Activated T-cell treated with anti-CD3 and anti-CD28 coated beads, Interleukin-2, amount 50 U/mL, for 4 hours (primary cell): ENCODE measurements at regions not wholly inside any gene's neighbourhood (a gene's known extent, or its start where the extent isn't known, plus 50 kb on each side); places are given as distances from the start of the nearest gene placed in this dataset.

Source experiments
- ATAC-seq, 2 donors: fragments of 200-7000 bp; cut with Tn5 transposase; one replicate each; pipeline ENCODE4 v1.10.0; 2021
- DNase-seq: peaks from one replicate; pipeline ENCODE4 v3.0.0-alpha.2; 2020
- H3K27me3 Mint-ChIP-seq: one replicate; pipeline ENCODE4 v1.8.0; 2021; ENCODE audit warnings: low read depth, mixed read lengths
- H3K36me3 Mint-ChIP-seq: one replicate; pipeline ENCODE4 v1.8.0; 2022; ENCODE audit warnings: mixed read lengths; ENCODE audit not compliant: insufficient read depth
- H3K4me1 Mint-ChIP-seq: one replicate; pipeline ENCODE4 v1.8.0; 2021; ENCODE audit warnings: low read depth, mixed read lengths
- H3K4me3 Mint-ChIP-seq: one replicate; pipeline ENCODE4 v1.8.0; 2021; ENCODE audit warnings: mild to moderate bottlenecking, moderate library complexity, mixed read lengths
- H3K9me3 Mint-ChIP-seq: one replicate; pipeline ENCODE4 v1.8.0; 2021; ENCODE audit warnings: mixed read lengths

GRCh38 chr10:57018452-57018851 lies 657.4 kb upstream of the ZWINT start:
- Mint-ChIP-seq H3K4me1 (no peaks in the 10 kb centered on the region), H3K9me3 (peaks cover 2% of the 10 kb centered on the region), H3K27me3 (no peaks in the 10 kb centered on the region), H3K36me3 (no peaks in the 10 kb centered on the region), H3K4me3 (no peak overlapping the region)
- no peak for DNase-seq
- no peak for ATAC-seq

- no peak for DNase-seq
- ATAC-seq: no peak
- H3K36me3 Mint-ChIP-seq: no peaks in the 10 kb centered on the region
- no peaks in the 10 kb centered on the region for H3K27me3 Mint-ChIP-seq
- H3K9me3 Mint-ChIP-seq: peaks cover 2% of the 10 kb centered on the region
- H3K4me1 Mint-ChIP-seq: no peaks in the 10 kb centered on the region
- no peak overlapping the region for H3K4me3 Mint-ChIP-seq
These were observed 656.4 kb upstream of the ZWINT start for GRCh38 chr10:57017356-57018037.

- ATAC-seq: no peak
- no peaks in the 10 kb centered on the region for H3K9me3 Mint-ChIP-seq
- no peaks in the 10 kb centered on the region for H3K27me3 Mint-ChIP-seq
- no peak overlapping the region for H3K4me3 Mint-ChIP-seq
- DNase-seq: no peak
- H3K4me1 Mint-ChIP-seq: no peaks in the 10 kb centered on the region
- no peaks in the 10 kb centered on the region for H3K36me3 Mint-ChIP-seq
These were observed 654.7 kb upstream of the ZWINT start for GRCh38 chr10:57015595-57016318.

GRCh38 chr10:57015187-57015586 lies 654.1 kb upstream of the ZWINT start:
- H3K4me1 Mint-ChIP-seq: no peaks in the 10 kb centered on the region
- DNase-seq (no peak), ATAC-seq (no peak)
- no peaks in the 10 kb centered on the region for H3K27me3 Mint-ChIP-seq
- H3K36me3 Mint-ChIP-seq: no peaks in the 10 kb centered on the region
- no peaks in the 10 kb centered on the region for H3K9me3 Mint-ChIP-seq
- no peak overlapping the region for H3K4me3 Mint-ChIP-seq

GRCh38 chr10:57014758-57015157 lies 653.7 kb upstream of the ZWINT start:
- Mint-ChIP-seq H3K36me3 (no peaks in the 10 kb centered on the region), H3K4me3 (no peak overlapping the region), H3K9me3 (no peaks in the 10 kb centered on the region), H3K4me1 (no peaks in the 10 kb centered on the region), H3K27me3 (no peaks in the 10 kb centered on the region)
- DNase-seq (no peak), ATAC-seq (no peak)

- H3K36me3 Mint-ChIP-seq: no peaks in the 10 kb centered on the region
- peaks cover 10% of the 10 kb centered on the region for H3K9me3 Mint-ChIP-seq
- DNase-seq: no peak
- no peaks in the 10 kb centered on the region for H3K4me1 Mint-ChIP-seq
- no peak for ATAC-seq
- H3K4me3 Mint-ChIP-seq: no peak overlapping the region
- no peaks in the 10 kb centered on the region for H3K27me3 Mint-ChIP-seq
These were observed 647.1 kb upstream of the ZWINT start for GRCh38 chr10:57008189-57008588.

- H3K36me3 Mint-ChIP-seq: no peaks in the 10 kb centered on the region
- no peak overlapping the region for H3K4me3 Mint-ChIP-seq
- H3K27me3 Mint-ChIP-seq: no peaks in the 10 kb centered on the region
- no peaks in the 10 kb centered on the region for H3K4me1 Mint-ChIP-seq
- H3K9me3 Mint-ChIP-seq: peaks cover 16% of the 10 kb centered on the region
- DNase-seq: no peak
- ATAC-seq: no peak
These were observed 630.6 kb upstream of the ZWINT start for GRCh38 chr10:56991591-56992069.

GRCh38 chr10:56975513-56975912 lies 614.5 kb upstream of the ZWINT start:
- no peak overlapping the region for H3K4me3 Mint-ChIP-seq
- no peaks in the 10 kb centered on the region for H3K36me3 Mint-ChIP-seq
- ATAC-seq (no peak), DNase-seq (no peak)
- H3K4me1 Mint-ChIP-seq: no peaks in the 10 kb centered on the region
- no peaks in the 10 kb centered on the region for H3K27me3 Mint-ChIP-seq
- peaks cover 14% of the 10 kb centered on the region for H3K9me3 Mint-ChIP-seq

GRCh38 chr10:56973766-56974165 lies 612.7 kb upstream of the ZWINT start:
- peaks cover 18% of the 10 kb centered on the region for H3K9me3 Mint-ChIP-seq
- ATAC-seq (no peak), DNase-seq (no peak)
- no peaks in the 10 kb centered on the region for H3K27me3 Mint-ChIP-seq
- no peak overlapping the region for H3K4me3 Mint-ChIP-seq
- no peaks in the 10 kb centered on the region for H3K4me1 Mint-ChIP-seq
- H3K36me3 Mint-ChIP-seq: no peaks in the 10 kb centered on the region

- Mint-ChIP-seq H3K36me3 (no peaks in the 10 kb centered on the region), H3K27me3 (no peaks in the 10 kb centered on the region), H3K4me1 (no peaks in the 10 kb centered on the region), H3K4me3 (no peak overlapping the region), H3K9me3 (peaks cover 14% of the 10 kb centered on the region)
- ATAC-seq (no peak), DNase-seq (no peak)
These were observed 582.2 kb upstream of the ZWINT start for GRCh38 chr10:56943221-56943755.

- H3K9me3 Mint-ChIP-seq: peaks cover 12% of the 10 kb centered on the region
- ATAC-seq: no peak
- H3K27me3 Mint-ChIP-seq: no peaks in the 10 kb centered on the region
These were observed 573.5 kb upstream of the ZWINT start for GRCh38 chr10:56934515-56934914.

GRCh38 chr10:56928714-56929113 lies 567.7 kb upstream of the ZWINT start:
- Mint-ChIP-seq H3K27me3 (no peaks in the 10 kb centered on the region), H3K36me3 (no peaks in the 10 kb centered on the region), H3K4me1 (no peaks in the 10 kb centered on the region), H3K4me3 (no peak overlapping the region), H3K9me3 (peaks cover 20% of the 10 kb centered on the region)
- no peak for ATAC-seq
- DNase-seq: no peak

More at GRCh38 chr10:56934515-56934914, 573.5 kb upstream of the ZWINT start:
- Mint-ChIP-seq H3K4me1 (no peaks in the 10 kb centered on the region), H3K36me3 (no peaks in the 10 kb centered on the region), H3K4me3 (no peak overlapping the region)
- DNase-seq: no peak

- no peak for ATAC-seq
These were observed 566.6 kb upstream of the ZWINT start for GRCh38 chr10:56927701-56928100.

GRCh38 chr10:56920601-56921261 lies 559.7 kb upstream of the ZWINT start:
- Mint-ChIP-seq H3K4me1 (no peaks in the 10 kb centered on the region), H3K27me3 (no peaks in the 10 kb centered on the region), H3K36me3 (no peaks in the 10 kb centered on the region), H3K4me3 (no peak overlapping the region), H3K9me3 (peaks cover 27% of the 10 kb centered on the region)
- DNase-seq: no peak
- no peak for ATAC-seq

More at GRCh38 chr10:56927701-56928100, 566.6 kb upstream of the ZWINT start:
- H3K27me3 Mint-ChIP-seq: no peaks in the 10 kb centered on the region
- peaks cover 23% of the 10 kb centered on the region for H3K9me3 Mint-ChIP-seq
- no peak overlapping the region for H3K4me3 Mint-ChIP-seq
- no peaks in the 10 kb centered on the region for H3K36me3 Mint-ChIP-seq
- DNase-seq: no peak
- H3K4me1 Mint-ChIP-seq: no peaks in the 10 kb centered on the region
